Spleen (tissue), 7 donors: ENCODE measurements at regions not wholly inside any gene's neighbourhood (a gene's known extent, or its start where the extent isn't known, plus 50 kb on each side); places are given as distances from the start of the nearest gene placed in this dataset.

Experiments
- CTCF ChIP-seq, 11 experiments: fragments of 200-600 bp in 7 of 11; fragments of 450-650 bp in 4 of 11; sonication (generic) in 4 of 11; IDR thresholded peaks in 8 of 11; conservative IDR thresholded peaks in 3 of 11; 1 replicate in 7 of 11; 2 replicates in 4 of 11; pipeline versions ENCODE4 v1.4.0 to v1.8.0; 2016 to 2021; ENCODE audit warnings: antibody characterized with exemption in 11 of 11, inconsistent platforms in 4 of 11, mild to moderate bottlenecking in 1 of 11
- POLR2AphosphoS5 ChIP-seq, 3 donors: sonication (generic); formaldehyde crosslinking; IDR thresholded peaks; one replicate each; pipeline ENCODE4 v1.5.1; 2017; ENCODE audit warnings: antibody characterized with exemption in 3 of 3
- donor health status: DM: no; HTN: no; CAD: no; lungs with moderate emphysema.
- donor health status: DM: no; HTN: no; CAD: no.
- donor health status: DM: no; HTN: no; CAD: no.

DNA sequence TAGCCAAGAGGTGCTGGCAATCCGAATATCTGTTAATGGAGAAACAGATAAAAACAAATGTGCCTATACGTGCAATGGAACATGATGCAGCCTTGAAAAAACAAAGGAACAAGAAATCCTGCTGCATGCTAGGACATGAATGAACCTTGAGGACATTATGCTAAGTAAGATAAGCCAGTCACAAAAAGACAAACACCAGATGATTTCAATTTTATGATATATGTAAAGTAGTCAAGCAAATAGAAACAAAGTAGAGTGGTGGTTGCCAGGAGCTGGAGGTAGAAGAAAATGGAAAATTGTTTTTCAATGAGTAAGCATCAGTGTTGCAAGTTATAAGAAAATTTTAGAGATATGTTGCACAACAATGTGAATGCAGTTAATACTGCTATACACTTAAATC, 409.7 kb upstream of the CDH8 start:
- TF ChIP-seq POLR2AphosphoS5 (IDR thresholded peaks at IDR 0.05): no peak
- TF ChIP-seq CTCF (IDR thresholded peaks at IDR 0.05 in 8 of 11, conservative IDR thresholded peaks at IDR 0.05 in 3 of 11): no peak
